Activated CD4-positive, alpha-beta T cell treated with anti-CD3 and anti-CD28 coated beads, Interleukin-2, Interleukin-4, amounts not matched to agents 100 ng/mL and 50 ng/mL, durations not matched to agents 16 hours and 8 hours (primary cell): ENCODE measurements at regions not wholly inside any gene's neighbourhood (a gene's known extent, or its start where the extent isn't known, plus 50 kb on each side); places are given as distances from the start of the nearest gene placed in this dataset.

ENCODE experiments used
- DNase-seq: peaks from one replicate; pipeline ENCODE4 v3.0.0-alpha.2; 2020; ENCODE audit warnings: low spot score

GRCh38 chr7:33661430-33662160, 243.7 kb upstream of the BMPER start:
- no peak for DNase-seq

- DNase-seq = no peak
These were observed 238.8 kb upstream of the BMPER start for GRCh38 chr7:33666531-33666930.

- no peak for DNase-seq
These were observed 238.1 kb upstream of the BMPER start for GRCh38 chr7:33667196-33667595.

GRCh38 chr7:33669251-33669670, 236.1 kb upstream of the BMPER start:
- DNase-seq = no peak

- DNase-seq = no peak
These were observed 233.6 kb upstream of the BMPER start for GRCh38 chr7:33671531-33672262.

GRCh38 chr7:33673029-33673700, 232.2 kb upstream of the BMPER start:
- DNase-seq = no peak

- DNase-seq = no peak
These were observed 230.4 kb upstream of the BMPER start for GRCh38 chr7:33674804-33675411.

- DNase-seq = no peak
These were observed 227.8 kb upstream of the BMPER start for GRCh38 chr7:33677556-33677955.

- DNase-seq = no peak
These were observed 226.6 kb upstream of the BMPER start for GRCh38 chr7:33678569-33679335.

- no peak for DNase-seq
These were observed 224.7 kb upstream of the BMPER start for GRCh38 chr7:33680682-33681081.

GRCh38 chr7:33685503-33685902, 219.8 kb upstream of the BMPER start:
- DNase-seq = no peak

GRCh38 chr7:33685981-33686683, 219.2 kb upstream of the BMPER start:
- DNase-seq = no peak

GRCh38 chr7:33687625-33688024, 217.7 kb upstream of the BMPER start:
- no peak for DNase-seq

GRCh38 chr7:33691180-33691579, 214.2 kb upstream of the BMPER start:
- DNase-seq = no peak

GRCh38 chr7:33692956-33693355, 212.4 kb upstream of the BMPER start:
- DNase-seq = no peak

- DNase-seq = no peak
These were observed 211.3 kb upstream of the BMPER start for GRCh38 chr7:33694006-33694405.

- DNase-seq = no peak
These were observed 207.7 kb upstream of the BMPER start for GRCh38 chr7:33697616-33698015.

- no peak for DNase-seq
These were observed 207.3 kb upstream of the BMPER start for GRCh38 chr7:33698041-33698440.

GRCh38 chr7:33698692-33699128, 206.6 kb upstream of the BMPER start:
- no peak for DNase-seq

GRCh38 chr7:33700001-33700899, 205.1 kb upstream of the BMPER start:
- no peak for DNase-seq
